ENCODE measurements at regions not wholly inside any gene's neighbourhood (a gene's known extent, or its start where the extent isn't known, plus 50 kb on each side); places are given as distances from the start of the nearest gene placed in this dataset.

GRCh38 chr4:110268790-110269189, 70.4 kb upstream of the ELOVL6 start:
- TF ChIP-seq, protein P1, sequence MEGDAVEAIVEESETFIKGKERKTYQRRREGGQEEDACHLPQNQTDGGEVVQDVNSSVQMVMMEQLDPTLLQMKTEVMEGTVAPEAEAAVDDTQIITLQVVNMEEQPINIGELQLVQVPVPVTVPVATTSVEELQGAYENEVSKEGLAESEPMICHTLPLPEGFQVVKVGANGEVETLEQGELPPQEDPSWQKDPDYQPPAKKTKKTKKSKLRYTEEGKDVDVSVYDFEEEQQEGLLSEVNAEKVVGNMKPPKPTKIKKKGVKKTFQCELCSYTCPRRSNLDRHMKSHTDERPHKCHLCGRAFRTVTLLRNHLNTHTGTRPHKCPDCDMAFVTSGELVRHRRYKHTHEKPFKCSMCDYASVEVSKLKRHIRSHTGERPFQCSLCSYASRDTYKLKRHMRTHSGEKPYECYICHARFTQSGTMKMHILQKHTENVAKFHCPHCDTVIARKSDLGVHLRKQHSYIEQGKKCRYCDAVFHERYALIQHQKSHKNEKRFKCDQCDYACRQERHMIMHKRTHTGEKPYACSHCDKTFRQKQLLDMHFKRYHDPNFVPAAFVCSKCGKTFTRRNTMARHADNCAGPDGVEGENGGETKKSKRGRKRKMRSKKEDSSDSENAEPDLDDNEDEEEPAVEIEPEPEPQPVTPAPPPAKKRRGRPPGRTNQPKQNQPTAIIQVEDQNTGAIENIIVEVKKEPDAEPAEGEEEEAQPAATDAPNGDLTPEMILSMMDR (IDR thresholded peaks at IDR 0.05; ENCODE audit: insufficient read depth, low read depth, low read length): no peak
- no peak for TF ChIP-seq EZH2 (IDR thresholded peaks at IDR 0.05; ENCODE audit: insufficient read depth, low read length)

Measured in astrocyte (in vitro differentiated cells and primary cell).